Activated naive CD4-positive, alpha-beta T cell (primary cell): ENCODE measurements at regions not wholly inside any gene's neighbourhood (a gene's known extent, or its start where the extent isn't known, plus 50 kb on each side); places are given as distances from the start of the nearest gene placed in this dataset.

Experiments used
- DNase-seq, 4 experiments: peaks; one replicate each; lab custom pipeline; 2025; lab: John Stamatoyannopoulos, UW

GRCh38 chr3:178260887-178261565 is 275.2 kb upstream of the KCNMB2 start:
- no peak for DNase-seq

- DNase-seq: no peak
These were observed 272.9 kb upstream of the KCNMB2 start for GRCh38 chr3:178263236-178263916.

DNA sequence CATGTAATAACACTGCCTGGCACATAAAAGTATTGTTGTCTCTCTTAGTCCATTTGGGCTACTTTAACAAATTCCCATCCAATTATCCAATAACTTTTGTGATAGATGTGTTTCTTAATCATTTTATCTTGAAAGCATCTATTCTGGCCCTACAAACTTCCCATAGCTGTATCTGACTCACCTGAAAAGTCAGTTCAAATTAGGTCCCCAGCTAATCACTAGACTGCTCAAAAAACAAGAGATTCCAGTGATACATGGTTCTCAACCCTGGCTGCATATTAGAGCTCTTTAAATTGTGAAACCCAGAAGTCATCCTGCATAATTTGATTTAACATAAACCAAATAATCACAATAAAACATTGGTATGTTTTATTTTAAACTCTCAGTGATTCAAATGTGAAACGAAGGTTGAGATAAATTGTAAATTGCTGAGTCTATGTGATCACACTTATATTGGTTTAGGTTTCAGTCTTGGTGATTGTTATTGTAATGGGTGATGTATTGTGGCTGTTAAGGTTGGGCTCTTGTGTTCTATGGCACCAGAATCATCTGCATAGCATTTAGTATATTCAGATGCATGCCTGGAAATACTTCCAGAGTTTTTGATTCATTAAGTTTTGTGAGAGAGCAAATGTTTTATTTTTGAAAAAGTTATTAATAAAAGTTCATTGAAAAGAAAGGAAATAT is 268.9 kb upstream of the KCNMB2 start:
- no peak for DNase-seq

GRCh38 chr3:178270838-178271237 is 265.4 kb upstream of the KCNMB2 start:
- no peak for DNase-seq

DNA sequence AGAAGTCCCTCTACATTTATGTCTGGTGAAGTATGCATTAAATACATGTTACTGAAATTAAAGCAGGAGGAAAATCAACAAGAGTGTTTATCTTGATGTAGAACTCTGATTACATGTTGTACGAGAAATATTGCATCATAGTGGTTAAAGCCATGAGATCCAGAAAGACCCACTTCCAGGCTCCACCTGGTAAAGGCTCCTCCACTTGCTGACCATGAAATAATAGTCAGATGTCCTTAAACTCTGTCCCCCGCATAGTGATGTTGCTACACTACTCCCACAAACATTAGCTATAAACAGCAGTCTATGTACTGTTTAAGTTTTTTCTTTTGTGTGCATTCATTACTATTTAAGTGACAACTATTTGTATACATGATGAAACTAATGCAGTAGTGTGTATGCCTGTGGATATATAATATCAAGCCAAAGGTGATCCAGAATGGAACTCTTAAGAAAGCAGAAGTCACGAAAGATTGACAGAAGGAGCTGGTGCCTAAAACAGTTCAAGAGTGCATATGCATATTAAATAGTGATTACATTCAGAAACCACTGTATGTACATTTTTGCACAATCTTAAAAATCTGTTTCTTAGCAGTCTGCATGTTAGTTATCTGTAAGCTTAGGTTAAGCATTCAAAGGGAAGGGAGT is 264.4 kb upstream of the KCNMB2 start:
- DNase-seq: no peak

- DNase-seq: no peak
These were observed 263.4 kb upstream of the KCNMB2 start for GRCh38 chr3:178272841-178273240.

DNA sequence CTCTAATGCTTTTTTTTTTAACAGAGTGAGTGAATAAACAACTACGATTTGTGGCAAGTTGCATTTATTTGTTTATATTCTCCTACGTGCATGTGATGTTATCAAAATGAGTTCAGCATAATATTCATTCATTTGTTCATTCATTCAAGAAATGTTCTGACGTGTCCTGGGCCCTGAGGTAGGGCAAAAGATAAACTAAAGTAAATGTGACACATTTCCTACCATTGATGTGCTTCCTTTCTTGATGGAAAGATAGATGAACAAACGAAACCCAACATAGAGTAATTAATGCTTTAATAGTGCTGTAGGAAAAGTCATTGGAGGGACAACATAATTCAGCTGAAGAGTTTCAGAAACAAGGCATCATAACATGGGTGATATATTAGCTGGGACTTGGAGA is 261.5 kb upstream of the KCNMB2 start:
- DNase-seq: no peak

DNA sequence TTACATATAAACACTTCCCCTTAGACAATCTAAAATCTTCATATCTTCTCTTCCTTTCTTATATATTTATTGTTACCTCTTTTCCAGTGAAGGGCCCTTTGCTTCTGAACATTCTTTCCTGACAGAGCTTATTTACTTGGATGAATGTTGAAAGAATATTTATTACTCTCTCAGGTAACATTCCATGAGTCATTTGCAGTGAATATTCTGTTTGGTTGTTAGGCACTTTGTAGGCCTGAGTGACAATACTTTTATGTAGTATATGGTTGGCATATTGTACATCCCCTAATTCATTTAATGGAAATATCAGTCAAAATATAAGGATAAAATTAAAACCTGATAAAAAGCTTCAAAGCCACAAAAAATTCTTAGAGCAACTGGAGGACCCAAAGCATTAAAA is 260.9 kb upstream of the KCNMB2 start:
- no peak for DNase-seq

DNA sequence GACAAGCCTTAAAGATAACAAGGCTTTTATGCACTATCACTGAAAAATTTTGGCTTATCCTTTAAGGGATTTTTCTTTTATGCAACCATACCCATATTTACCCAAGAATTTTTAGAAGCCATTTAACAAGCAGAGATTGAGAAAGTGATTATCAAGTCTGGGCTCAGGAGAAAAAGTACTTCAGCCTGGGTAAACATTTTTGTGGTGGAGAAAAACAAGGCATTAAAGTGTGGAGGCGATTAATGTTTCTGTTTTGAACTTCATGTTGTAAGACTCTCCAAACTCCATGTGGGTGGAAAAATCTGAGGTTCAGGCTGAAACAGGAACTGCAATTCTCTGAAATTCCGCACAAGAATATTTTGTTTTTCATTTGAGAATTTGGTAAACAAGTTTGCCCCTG is 260.4 kb upstream of the KCNMB2 start:
- DNase-seq: no peak

DNA sequence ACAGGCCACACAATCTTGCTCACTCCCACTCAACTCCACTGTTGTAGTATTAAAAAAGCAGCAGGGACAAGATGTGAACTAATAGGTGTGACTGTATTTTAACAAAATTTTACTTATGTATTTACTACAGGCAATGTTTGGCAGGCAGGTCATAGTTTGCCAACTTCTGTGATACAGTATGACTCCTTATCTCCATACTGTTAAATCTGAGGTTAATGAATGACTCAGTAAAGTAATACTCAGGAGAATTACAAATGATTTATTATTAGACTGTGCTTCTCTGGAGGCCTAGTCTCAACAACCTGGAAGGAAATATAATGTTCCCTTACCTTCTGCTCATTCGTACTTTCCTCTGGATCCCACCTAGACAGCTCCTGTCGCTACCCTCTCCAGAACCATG is 258.6 kb upstream of the KCNMB2 start:
- no peak for DNase-seq

DNA sequence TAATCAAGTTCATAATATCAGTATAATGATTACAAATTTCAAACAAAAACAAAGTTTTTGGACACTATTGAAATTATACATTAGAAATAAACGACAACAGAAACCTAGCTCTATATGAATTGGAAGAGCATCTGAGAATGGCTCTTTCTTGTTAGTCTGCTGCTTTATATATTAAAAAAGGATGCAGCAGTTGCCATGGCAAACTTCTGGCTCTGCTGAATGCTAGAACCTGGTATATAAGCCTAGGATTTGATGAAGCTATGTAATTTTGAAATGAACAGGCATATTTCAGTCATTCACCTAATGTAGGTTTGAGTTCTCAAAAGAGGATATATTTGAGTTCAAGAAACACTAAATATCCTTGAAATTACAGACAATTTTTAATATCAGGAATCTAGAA is 252.7 kb upstream of the KCNMB2 start:
- DNase-seq: no peak

DNA sequence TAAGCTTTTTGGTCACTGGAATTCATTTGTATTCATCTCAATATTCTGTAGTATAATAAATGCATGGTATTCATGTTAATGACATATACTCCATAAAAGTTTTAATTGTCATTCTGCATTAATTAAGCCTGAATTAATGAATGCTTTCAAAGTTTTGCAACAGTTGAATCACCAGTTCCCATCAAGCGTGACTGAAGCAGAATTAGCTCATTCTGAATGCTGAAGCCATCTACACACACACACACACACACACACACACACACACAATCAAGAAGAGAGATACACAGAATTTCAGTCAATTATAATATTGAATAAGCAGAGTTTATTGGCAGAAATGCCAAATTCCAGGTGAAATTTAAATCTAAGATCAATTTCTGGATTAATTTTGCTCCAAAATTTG is 252.1 kb upstream of the KCNMB2 start:
- DNase-seq: no peak

DNA sequence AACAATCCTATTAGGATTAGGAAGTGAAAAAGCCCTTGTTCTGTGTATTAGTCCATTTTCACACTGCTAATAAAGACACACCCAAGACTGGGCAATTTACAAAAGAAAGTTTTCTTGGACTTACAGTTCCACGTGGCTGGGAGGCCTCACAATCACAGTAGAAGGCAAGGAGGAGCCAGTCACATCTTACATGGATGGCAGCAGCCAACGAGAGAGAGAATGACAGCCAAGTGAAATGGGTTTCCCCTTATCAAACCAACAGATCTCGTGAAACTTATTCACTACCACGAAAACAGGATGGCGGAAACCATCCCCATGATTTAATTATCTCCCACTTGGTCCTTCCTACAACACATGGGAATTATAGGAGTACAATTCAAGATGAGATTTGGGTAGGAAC is 248.2 kb upstream of the KCNMB2 start:
- no peak for DNase-seq

DNA sequence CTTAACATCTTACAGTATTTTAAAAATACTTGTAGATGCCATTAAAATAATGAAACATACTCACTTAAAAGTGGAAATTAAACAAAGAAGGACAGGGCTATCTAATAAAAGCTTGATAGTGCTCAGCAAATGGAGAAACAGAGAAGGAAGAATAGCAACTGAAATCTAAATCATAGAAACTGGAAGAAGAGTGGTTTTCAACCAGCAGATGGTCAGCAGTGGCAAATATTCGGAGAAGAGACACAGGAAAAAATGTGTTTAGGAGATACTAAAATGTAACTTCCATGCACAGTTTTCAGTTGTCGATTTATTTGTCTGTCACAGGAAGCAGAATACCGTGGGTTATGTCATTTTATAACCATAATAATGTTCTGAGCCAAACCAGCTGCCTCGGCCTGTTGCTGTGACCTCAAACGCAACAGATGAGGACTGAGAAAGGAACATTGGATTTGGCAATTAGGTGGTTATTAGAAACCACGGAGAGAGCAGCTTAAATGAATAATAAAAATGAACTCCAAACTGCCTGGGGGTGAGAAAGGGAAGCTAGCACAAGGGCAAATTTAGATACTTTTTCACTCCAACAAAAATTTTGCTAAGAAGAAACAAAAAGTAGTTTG is 246.6 kb upstream of the KCNMB2 start:
- no peak for DNase-seq

GRCh38 chr3:178291574-178292370 is 244.5 kb upstream of the KCNMB2 start:
- no peak for DNase-seq

GRCh38 chr3:178295292-178295912 is 240.8 kb upstream of the KCNMB2 start:
- DNase-seq: no peak

DNA sequence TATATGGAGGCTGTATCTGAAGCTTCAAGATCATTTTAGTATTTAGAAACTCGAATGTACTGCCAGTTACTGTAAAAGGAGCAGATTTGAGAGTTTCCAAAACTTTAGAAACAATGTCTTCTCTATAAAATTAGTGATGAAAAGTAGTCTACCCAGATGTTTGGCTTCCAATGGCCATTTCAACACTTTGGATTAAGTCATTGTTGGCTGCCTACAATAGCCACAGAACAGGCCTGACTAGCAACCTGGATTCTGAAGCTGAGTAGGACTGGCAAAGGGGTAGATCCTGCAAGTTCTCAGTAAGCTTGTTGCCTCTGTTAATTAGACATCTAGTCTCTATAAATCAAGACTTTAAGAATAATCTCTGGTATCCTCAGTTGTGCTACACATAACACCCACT is 239.0 kb upstream of the KCNMB2 start:
- no peak for DNase-seq

DNA sequence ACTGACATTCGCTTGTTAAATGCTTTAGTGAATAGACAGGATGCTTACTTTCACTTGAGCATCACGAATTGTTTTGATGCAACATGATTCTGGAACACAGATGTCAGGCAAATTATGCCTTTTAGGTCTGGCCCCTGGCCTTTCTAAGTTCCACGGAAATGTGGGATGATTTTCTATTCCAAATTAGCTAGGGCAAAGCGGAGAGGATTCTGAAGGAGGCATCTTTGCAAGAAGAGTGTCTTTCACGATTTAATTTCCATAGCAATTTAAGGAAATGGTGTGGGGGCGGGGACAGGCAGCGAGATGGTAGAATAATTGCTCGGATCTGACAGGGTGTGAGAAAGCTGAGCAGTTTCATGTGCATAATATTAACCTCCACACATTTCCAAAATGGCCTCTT is 238.5 kb upstream of the KCNMB2 start:
- no peak for DNase-seq

- no peak for DNase-seq
These were observed 235.7 kb upstream of the KCNMB2 start for GRCh38 chr3:178300441-178300959.

- no peak for DNase-seq
These were observed 233.0 kb upstream of the KCNMB2 start for GRCh38 chr3:178302966-178303930.
